Hepatocyte (in vitro differentiated cells): ENCODE measurements at regions not wholly inside any gene's neighbourhood (a gene's known extent, or its start where the extent isn't known, plus 50 kb on each side); places are given as distances from the start of the nearest gene placed in this dataset.

ENCODE experiments used
- EZH2 ChIP-seq: fragments of 200-600 bp; sonication (generic); IDR thresholded peaks from 2 replicates; pipeline ENCODE4 v1.6.1; 2016; ENCODE audit warnings: antibody characterized with exemption, mild to moderate bottlenecking, borderline replicate concordance
- TF ChIP-seq, protein P1 (sequence below): fragments of 200-600 bp; sonication (generic); IDR thresholded peaks from 2 replicates; pipeline ENCODE4 v1.5.1; 2016; ENCODE audit warnings: antibody characterized with exemption, mild to moderate bottlenecking; ENCODE audit not compliant: poor library complexity

DNA sequence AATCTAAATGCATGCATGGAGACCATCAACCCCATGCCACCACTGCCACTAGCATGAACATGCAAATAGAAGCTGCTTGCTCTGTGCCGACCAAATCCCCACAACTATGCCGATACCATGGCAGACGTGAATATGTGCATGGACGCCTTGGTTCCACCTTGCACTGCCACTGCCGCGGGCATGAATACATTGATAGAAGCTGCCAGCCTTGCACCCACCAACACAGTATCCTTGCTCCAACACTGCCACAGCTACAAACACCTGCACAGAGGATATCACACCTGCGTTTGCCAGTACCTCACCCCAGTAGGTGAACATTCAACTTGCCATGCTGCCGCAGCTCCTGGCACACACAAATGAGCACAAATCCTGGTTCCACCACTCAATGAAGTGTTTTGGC is 527.4 kb upstream of the REG3G start:
- TF ChIP-seq, protein P1, sequence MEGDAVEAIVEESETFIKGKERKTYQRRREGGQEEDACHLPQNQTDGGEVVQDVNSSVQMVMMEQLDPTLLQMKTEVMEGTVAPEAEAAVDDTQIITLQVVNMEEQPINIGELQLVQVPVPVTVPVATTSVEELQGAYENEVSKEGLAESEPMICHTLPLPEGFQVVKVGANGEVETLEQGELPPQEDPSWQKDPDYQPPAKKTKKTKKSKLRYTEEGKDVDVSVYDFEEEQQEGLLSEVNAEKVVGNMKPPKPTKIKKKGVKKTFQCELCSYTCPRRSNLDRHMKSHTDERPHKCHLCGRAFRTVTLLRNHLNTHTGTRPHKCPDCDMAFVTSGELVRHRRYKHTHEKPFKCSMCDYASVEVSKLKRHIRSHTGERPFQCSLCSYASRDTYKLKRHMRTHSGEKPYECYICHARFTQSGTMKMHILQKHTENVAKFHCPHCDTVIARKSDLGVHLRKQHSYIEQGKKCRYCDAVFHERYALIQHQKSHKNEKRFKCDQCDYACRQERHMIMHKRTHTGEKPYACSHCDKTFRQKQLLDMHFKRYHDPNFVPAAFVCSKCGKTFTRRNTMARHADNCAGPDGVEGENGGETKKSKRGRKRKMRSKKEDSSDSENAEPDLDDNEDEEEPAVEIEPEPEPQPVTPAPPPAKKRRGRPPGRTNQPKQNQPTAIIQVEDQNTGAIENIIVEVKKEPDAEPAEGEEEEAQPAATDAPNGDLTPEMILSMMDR = no peak
- TF ChIP-seq EZH2 = no peak
